GM12872 (cell line): ENCODE measurements at regions not wholly inside any gene's neighbourhood (a gene's known extent, or its start where the extent isn't known, plus 50 kb on each side); places are given as distances from the start of the nearest gene placed in this dataset.

Experiments
- CTCF ChIP-seq: IDR thresholded peaks from 3 replicates; pipeline ENCODE4 v1.5.1; 2011; ENCODE audit warnings: low read depth, mild to moderate bottlenecking, low read length, moderate library complexity; ENCODE audit not compliant: insufficient read depth

DNA sequence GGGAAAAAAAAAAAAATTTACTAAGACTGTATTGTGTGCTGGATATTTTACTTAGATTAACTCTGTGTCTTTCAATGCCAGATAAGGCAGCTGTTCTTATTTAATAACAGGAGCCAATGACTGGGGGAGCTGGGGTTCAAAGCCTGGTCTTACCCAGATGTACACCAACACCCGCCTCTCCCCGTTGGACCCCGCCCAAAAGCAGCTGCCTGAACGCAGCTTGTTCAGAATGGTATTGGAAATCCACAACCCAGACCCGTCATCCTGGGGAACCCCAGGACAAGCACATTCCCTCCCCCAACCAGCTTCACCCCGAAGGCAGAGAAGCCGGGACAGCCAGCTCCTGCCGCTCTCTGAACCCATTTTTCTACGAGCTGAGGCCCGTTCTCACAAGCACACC, 113.6 kb upstream of the TMPRSS2 start:
- no peak for TF ChIP-seq CTCF

DNA sequence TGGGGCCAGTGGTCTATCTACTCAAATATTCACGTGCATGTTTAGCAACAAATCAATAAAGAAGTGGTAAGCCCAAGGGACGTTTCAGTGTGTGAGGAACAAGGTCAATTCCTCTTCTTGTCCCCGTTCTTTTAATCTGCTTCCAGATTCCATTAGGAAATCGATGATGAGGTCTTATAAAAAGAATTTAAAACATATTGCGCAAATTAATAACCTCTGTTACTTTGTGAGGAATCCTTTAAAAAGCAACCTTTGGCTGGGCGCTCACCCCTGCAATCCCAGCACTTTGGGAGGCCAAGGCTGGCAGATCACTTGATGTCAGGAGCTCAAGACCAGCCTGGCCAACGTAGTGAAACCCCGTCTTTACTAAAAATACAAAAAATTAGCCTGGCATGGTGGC, 113.0 kb upstream of the TMPRSS2 start:
- no peak for TF ChIP-seq CTCF

DNA sequence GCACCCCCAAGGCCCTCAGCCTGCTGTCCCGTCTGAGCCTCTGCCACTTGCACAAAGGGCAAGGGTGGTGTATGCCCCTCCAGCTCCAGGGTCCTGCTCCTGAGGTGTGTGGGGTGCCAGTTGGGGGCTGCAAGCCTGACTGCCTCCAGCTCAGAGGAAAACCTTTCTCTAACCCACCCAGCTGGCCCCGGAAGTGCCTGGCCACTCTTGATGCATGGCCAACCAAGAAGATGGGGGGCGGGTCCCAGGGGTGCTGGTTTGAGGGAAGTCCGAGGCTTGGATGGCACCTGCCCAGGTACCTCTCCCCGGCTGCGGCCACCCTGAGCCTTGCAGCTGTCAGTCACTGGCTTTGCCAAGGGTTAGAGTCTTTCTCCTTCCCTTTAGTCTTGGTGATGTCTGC, 112.6 kb upstream of the TMPRSS2 start:
- TF ChIP-seq CTCF, result no peak

- TF ChIP-seq CTCF, result no peak
Measured at GRCh38 chr21:41616031-41616591, 108.2 kb upstream of the TMPRSS2 start.

DNA sequence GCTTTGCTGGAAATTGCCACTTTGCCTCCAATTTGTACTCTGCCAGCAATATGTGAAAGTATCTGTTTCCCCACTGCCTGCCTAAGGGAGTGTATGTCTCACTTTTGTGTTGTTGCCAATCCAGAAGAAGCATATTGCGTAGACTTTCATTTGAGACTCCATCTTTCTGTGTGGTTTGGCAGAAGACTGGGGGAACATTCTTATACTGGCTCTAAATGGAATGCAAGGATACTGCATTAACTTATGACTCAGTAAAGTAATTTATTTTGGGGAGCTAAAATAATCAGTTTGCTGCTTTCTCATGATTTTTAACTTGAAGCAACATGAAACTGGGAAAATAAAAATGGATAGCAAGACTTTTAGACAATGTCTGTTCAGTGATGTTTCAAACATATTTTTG, 107.7 kb upstream of the TMPRSS2 start:
- TF ChIP-seq CTCF, result no peak

- TF ChIP-seq CTCF, result no peak
Measured at GRCh38 chr21:41614511-41614910, 106.6 kb upstream of the TMPRSS2 start.

- TF ChIP-seq CTCF, result no peak
Measured at GRCh38 chr21:41613533-41613909, 105.6 kb upstream of the TMPRSS2 start.
